ENCODE measurements at regions not wholly inside any gene's neighbourhood (a gene's known extent, or its start where the extent isn't known, plus 50 kb on each side); places are given as distances from the start of the nearest gene placed in this dataset.

DNA sequence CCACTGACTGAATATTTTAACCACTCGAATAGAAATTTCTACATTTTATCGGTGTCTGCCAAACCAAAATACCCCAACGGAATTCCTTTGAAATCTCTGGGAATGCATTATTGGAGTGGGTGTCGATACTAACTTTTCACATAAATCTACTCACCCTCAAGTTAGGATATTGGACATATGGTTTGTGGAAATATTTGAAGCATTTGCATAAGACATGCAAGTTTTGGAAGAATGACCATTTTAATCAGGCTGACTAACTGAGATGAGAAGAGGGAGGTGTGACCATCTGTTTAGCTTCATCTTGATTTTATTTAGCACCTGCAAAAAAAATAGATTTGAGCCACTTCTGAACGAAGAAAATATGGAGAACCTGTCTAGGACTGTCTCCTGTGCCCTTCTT is 61.2 kb downstream of the KLF6 start:
- no peak overlapping the region for H3K9ac ChIP-seq (ENCODE audit: insufficient read depth, low read length)
- no peaks in the 10 kb centered on the region for H3K36me3 ChIP-seq (ENCODE audit: control insufficient read depth, insufficient read depth, low read length)
- no peak overlapping the region for H3K4me3 ChIP-seq (replicated peaks in 1 of 4; ENCODE audit: control extremely low read depth in 1 of 4, insufficient read depth in 1 of 4, low read depth in 3 of 4, low read length in 4 of 4)
- no peak overlapping the region for H3K27ac ChIP-seq (ENCODE audit: insufficient read depth, low read length)
- TF ChIP-seq, protein P1, sequence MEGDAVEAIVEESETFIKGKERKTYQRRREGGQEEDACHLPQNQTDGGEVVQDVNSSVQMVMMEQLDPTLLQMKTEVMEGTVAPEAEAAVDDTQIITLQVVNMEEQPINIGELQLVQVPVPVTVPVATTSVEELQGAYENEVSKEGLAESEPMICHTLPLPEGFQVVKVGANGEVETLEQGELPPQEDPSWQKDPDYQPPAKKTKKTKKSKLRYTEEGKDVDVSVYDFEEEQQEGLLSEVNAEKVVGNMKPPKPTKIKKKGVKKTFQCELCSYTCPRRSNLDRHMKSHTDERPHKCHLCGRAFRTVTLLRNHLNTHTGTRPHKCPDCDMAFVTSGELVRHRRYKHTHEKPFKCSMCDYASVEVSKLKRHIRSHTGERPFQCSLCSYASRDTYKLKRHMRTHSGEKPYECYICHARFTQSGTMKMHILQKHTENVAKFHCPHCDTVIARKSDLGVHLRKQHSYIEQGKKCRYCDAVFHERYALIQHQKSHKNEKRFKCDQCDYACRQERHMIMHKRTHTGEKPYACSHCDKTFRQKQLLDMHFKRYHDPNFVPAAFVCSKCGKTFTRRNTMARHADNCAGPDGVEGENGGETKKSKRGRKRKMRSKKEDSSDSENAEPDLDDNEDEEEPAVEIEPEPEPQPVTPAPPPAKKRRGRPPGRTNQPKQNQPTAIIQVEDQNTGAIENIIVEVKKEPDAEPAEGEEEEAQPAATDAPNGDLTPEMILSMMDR (conservative IDR thresholded peaks at IDR 0.05 in 1 of 2, IDR thresholded peaks at IDR 0.05 in 1 of 2; ENCODE audit: low read depth in 1 of 2, low read length in 2 of 2): no peak
- no peak for TF ChIP-seq EZH2 (IDR thresholded peaks at IDR 0.05; ENCODE audit: low read length, missing control alignments)
- no peaks in the 10 kb centered on the region for H4K20me1 ChIP-seq (ENCODE audit: control insufficient read depth, extremely low read depth, insufficient read depth, low read length)
- no peak overlapping the region for H3K4me2 ChIP-seq (ENCODE audit: extremely low read depth, insufficient read depth, low read length)
- no peaks in the 10 kb centered on the region for H3K79me2 ChIP-seq (ENCODE audit: control insufficient read depth, insufficient read depth, low read length)
- no peaks in the 10 kb centered on the region for H3K9me3 ChIP-seq (ENCODE audit: control insufficient read depth, insufficient read depth, low read depth, low read length)
- no peaks in the 10 kb centered on the region for H3K27me3 ChIP-seq (ENCODE audit: control insufficient read depth, insufficient read depth, low read length)
- H2AFZ ChIP-seq (ENCODE audit: low read length): no peak overlapping the region
- peak in 1 of 2 donors; percentile 83 for DNase-seq (ENCODE audit: low read depth in 2 of 2)
- H3K4me1 ChIP-seq (ENCODE audit: control insufficient read depth, extremely low read depth, insufficient read depth, low read length): peaks cover 2% of the 10 kb centered on the region

DNA sequence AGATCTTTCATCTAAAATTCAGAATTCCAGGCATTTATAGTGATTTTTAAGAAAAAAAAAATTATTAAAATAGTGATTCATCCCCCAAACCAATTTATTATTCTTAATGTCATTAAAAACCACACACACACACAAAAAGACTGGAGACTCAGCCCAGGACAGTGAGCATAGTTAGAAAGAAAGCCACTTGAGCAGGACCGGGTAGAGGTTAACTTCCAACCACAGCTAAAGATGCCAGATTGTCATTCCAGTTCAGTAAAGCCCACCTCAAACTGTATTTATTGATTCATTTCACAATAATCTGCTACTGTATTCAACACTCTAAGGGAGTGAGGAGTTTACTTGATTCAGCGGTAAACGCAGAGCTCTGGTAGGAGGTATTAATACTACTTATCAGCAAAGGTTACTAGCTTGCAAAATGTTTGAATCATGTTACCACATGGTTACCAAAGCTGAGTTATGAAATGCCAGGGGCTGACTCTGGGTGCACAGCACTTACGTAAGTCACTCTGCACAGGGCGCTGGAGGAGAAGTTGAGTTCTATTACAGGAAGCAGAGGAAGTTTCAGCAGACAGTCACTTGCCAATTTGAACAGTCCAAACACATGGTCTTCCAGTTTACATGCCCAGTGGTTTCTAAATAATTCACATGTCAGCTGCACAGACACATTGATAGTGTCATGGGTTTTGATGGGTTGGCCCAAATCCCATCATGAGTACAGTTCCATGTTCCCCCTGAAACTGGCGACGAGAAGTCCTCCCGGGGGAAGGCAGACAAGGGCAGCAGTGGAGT is 64.6 kb downstream of the KLF6 start:
- H3K4me3 ChIP-seq (replicated peaks in 1 of 4; ENCODE audit: control extremely low read depth in 1 of 4, insufficient read depth in 1 of 4, low read depth in 3 of 4, low read length in 4 of 4): no peak overlapping the region
- peak; percentile 89 to 98 for DNase-seq (ENCODE audit: low read depth in 2 of 2)
- no peaks in the 10 kb centered on the region for H3K9me3 ChIP-seq (ENCODE audit: control insufficient read depth, insufficient read depth, low read depth, low read length)
- no peak overlapping the region for H3K4me2 ChIP-seq (ENCODE audit: extremely low read depth, insufficient read depth, low read length)
- TF ChIP-seq, protein P1 (conservative IDR thresholded peaks at IDR 0.05 in 1 of 2, IDR thresholded peaks at IDR 0.05 in 1 of 2; ENCODE audit: low read depth in 1 of 2, low read length in 2 of 2): no peak
- no peak for TF ChIP-seq EZH2 (IDR thresholded peaks at IDR 0.05; ENCODE audit: low read length, missing control alignments)
- no peaks in the 10 kb centered on the region for H3K36me3 ChIP-seq (ENCODE audit: control insufficient read depth, insufficient read depth, low read length)
- H3K27ac ChIP-seq (ENCODE audit: insufficient read depth, low read length): no peak overlapping the region
- peaks cover 2% of the 10 kb centered on the region for H3K4me1 ChIP-seq (ENCODE audit: control insufficient read depth, extremely low read depth, insufficient read depth, low read length)
- no peaks in the 10 kb centered on the region for H4K20me1 ChIP-seq (ENCODE audit: control insufficient read depth, extremely low read depth, insufficient read depth, low read length)
- H3K9ac ChIP-seq (ENCODE audit: insufficient read depth, low read length): no peak overlapping the region
- H2AFZ ChIP-seq (ENCODE audit: low read length): no peak overlapping the region
- no peaks in the 10 kb centered on the region for H3K79me2 ChIP-seq (ENCODE audit: control insufficient read depth, insufficient read depth, low read length)
- H3K27me3 ChIP-seq (ENCODE audit: control insufficient read depth, insufficient read depth, low read length): no peaks in the 10 kb centered on the region

DNA sequence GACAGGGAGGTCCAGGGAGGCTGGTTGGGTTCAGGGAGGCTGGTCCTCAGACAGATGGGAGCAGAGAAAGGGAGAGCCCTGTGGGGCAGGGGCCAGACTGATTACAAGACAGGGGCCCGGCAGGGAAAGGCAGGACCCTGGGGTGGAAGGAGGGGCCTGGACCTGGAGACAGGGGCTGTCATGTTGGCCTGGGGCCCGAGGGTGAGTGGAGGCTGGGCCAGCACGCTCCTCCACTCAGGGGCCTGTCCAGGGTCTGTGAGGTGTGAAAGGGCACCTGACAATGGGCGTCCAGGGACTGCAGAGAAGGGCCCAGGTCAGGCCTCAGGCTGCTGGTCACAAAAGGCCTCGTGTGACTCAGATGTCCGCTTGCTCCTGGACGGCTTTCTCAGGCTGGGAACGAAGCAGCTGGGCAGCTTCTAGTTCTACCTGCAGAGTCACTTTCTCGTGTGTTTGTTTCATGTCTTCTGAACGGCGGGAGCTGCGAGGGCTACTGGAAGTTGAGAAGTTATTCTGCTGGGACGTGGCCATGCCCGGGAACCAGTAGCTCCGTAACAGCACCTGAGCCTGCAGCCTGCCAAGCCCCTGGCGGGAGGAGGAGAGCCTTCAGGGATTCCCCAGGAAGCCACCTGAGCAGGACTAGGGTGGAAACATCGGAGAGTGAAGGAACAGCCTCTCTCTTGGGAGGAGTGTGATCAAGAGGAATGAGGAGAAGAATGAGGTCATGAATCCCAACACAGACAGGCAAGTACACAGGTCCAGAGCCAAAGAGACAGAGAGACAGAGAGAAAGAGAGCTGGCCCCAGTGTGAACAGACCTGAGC is 65.8 kb downstream of the KLF6 start:
- H3K4me2 ChIP-seq (ENCODE audit: extremely low read depth, insufficient read depth, low read length): no peak overlapping the region
- no peak overlapping the region for H3K4me3 ChIP-seq (replicated peaks in 1 of 4; ENCODE audit: control extremely low read depth in 1 of 4, insufficient read depth in 1 of 4, low read depth in 3 of 4, low read length in 4 of 4)
- H4K20me1 ChIP-seq (ENCODE audit: control insufficient read depth, extremely low read depth, insufficient read depth, low read length): no peaks in the 10 kb centered on the region
- no peak for DNase-seq (ENCODE audit: low read depth in 2 of 2)
- no peak overlapping the region for H2AFZ ChIP-seq (ENCODE audit: low read length)
- no peak overlapping the region for H3K9ac ChIP-seq (ENCODE audit: insufficient read depth, low read length)
- no peaks in the 10 kb centered on the region for H3K36me3 ChIP-seq (ENCODE audit: control insufficient read depth, insufficient read depth, low read length)
- no peaks in the 10 kb centered on the region for H3K9me3 ChIP-seq (ENCODE audit: control insufficient read depth, insufficient read depth, low read depth, low read length)
- H3K4me1 ChIP-seq (ENCODE audit: control insufficient read depth, extremely low read depth, insufficient read depth, low read length): peaks cover 2% of the 10 kb centered on the region
- H3K27me3 ChIP-seq (ENCODE audit: control insufficient read depth, insufficient read depth, low read length): no peaks in the 10 kb centered on the region
- TF ChIP-seq, protein P1 (conservative IDR thresholded peaks at IDR 0.05 in 1 of 2, IDR thresholded peaks at IDR 0.05 in 1 of 2; ENCODE audit: low read depth in 1 of 2, low read length in 2 of 2): no peak
- no peak for TF ChIP-seq EZH2 (IDR thresholded peaks at IDR 0.05; ENCODE audit: low read length, missing control alignments)
- H3K79me2 ChIP-seq (ENCODE audit: control insufficient read depth, insufficient read depth, low read length): no peaks in the 10 kb centered on the region
- H3K27ac ChIP-seq (ENCODE audit: insufficient read depth, low read length): no peak overlapping the region
